Daoy (cell line): ENCODE measurements at regions not wholly inside any gene's neighbourhood (a gene's known extent, or its start where the extent isn't known, plus 50 kb on each side); places are given as distances from the start of the nearest gene placed in this dataset.
A peak's percentile ranks its signal among the peaks of the same experiment; 100 is the strongest.

Experiments used
- DNase-seq: peaks from one replicate; pipeline ENCODE4 v3.0.0-alpha.2; 2015; ENCODE audit warnings: low read depth

- DNase-seq, result no peak
Observed at GRCh38 chr17:56648321-56648720, 54.8 kb downstream of the NOG start.

- DNase-seq, result no peak
Observed at GRCh38 chr17:56648806-56649205, 55.3 kb downstream of the NOG start.

- DNase-seq, result no peak
Observed at GRCh38 chr17:56652628-56653027, 59.1 kb downstream of the NOG start.

GRCh38 chr17:56653877-56654276 is 60.4 kb downstream of the NOG start:
- peak; percentile 50 for DNase-seq

- no peak for DNase-seq
Observed at GRCh38 chr17:56656701-56657327, 63.3 kb downstream of the NOG start.

- peak; percentile 11 for DNase-seq
Observed at GRCh38 chr17:56658648-56659047, 65.1 kb downstream of the NOG start.

- DNase-seq, result no peak
Observed at GRCh38 chr17:56659622-56660021, 66.1 kb downstream of the NOG start.

- DNase-seq, result no peak
Observed at GRCh38 chr17:56661906-56662305, 68.4 kb downstream of the NOG start.

GRCh38 chr17:56665864-56666263 is 72.4 kb downstream of the NOG start:
- no peak for DNase-seq

GRCh38 chr17:56667925-56668458 is 74.5 kb downstream of the NOG start:
- DNase-seq, result no peak

GRCh38 chr17:56672195-56672594 is 78.7 kb downstream of the NOG start:
- no peak for DNase-seq

- DNase-seq, result no peak
Observed at GRCh38 chr17:56674401-56674925, 81.0 kb downstream of the NOG start.

- no peak for DNase-seq
Observed at GRCh38 chr17:56675876-56676660, 82.6 kb downstream of the NOG start.

GRCh38 chr17:56676810-56677209 is 83.3 kb downstream of the NOG start:
- no peak for DNase-seq

- no peak for DNase-seq
Observed at GRCh38 chr17:56678249-56679114, 85.0 kb downstream of the NOG start.

- DNase-seq, result peak; percentile 13
Observed at GRCh38 chr17:56679115-56679776, 85.7 kb downstream of the NOG start.

GRCh38 chr17:56679777-56680422 is 86.4 kb downstream of the NOG start:
- no peak for DNase-seq

- DNase-seq, result no peak
Observed at GRCh38 chr17:56680676-56681075, 87.2 kb downstream of the NOG start.

GRCh38 chr17:56681561-56682266 is 88.2 kb downstream of the NOG start:
- peak; percentile 82 for DNase-seq

- DNase-seq, result no peak
Observed at GRCh38 chr17:56688151-56688550, 94.7 kb downstream of the NOG start.
